G401 (cell line): ENCODE measurements at regions not wholly inside any gene's neighbourhood (a gene's known extent, or its start where the extent isn't known, plus 50 kb on each side); places are given as distances from the start of the nearest gene placed in this dataset.
"Not testable (repeated sequence)": the region's sequence is repeated elsewhere in the genome, so short reads cannot be mapped to it uniquely, and the experiment has no call there.

ENCODE experiments used
- DNase-seq: peaks from one replicate; pipeline ENCODE4 v3.0.0-alpha.2; 2015; ENCODE audit warnings: low spot score
- in situ Hi-C: cut with HindIII; loops from 2 replicates; pipeline ENCODE4 v1.10.0; 2016; ENCODE audit warnings: low sequenced_read_pairs, mixed read lengths

GRCh38 chrX:487836-488235, 101.1 kb upstream of the PPP2R3B start:
- in situ Hi-C loops: loop anchor here (10.0 kb wide), 1 partner anchor 667 kb away; no protein-coding TSS in a partner anchor
- no peak for DNase-seq

GRCh38 chrX:489820-490219, 103.1 kb upstream of the PPP2R3B start:
- in situ Hi-C loops: loop anchor here (10.0 kb wide), 1 partner anchor 665 kb away; no protein-coding TSS in a partner anchor
- no peak for DNase-seq

- DNase-seq: no peak
- in situ Hi-C loops: no loop called here
Observed at GRCh38 chrX:497186-498014, 110.7 kb upstream of the PPP2R3B start.

- in situ Hi-C loops, DNase-seq: not testable (repeated sequence)
Observed at GRCh38 chrX:498901-499300, 112.2 kb upstream of the PPP2R3B start.

- no peak for DNase-seq
- in situ Hi-C loops: no loop called here
Observed at GRCh38 chrX:499870-500364, 113.2 kb upstream of the PPP2R3B start.

GRCh38 chrX:500481-501010, 113.8 kb upstream of the PPP2R3B start:
- no peak for DNase-seq
- in situ Hi-C loops: no loop called here

- DNase-seq: no peak
- in situ Hi-C loops: no loop called here
Observed at GRCh38 chrX:506341-506740, 119.6 kb upstream of the PPP2R3B start.

GRCh38 chrX:508163-508562, 121.5 kb upstream of the PPP2R3B start:
- no peak for DNase-seq
- in situ Hi-C loops: no loop called here

GRCh38 chrX:508821-509220, 121.8 kb upstream of the SHOX start:
- DNase-seq, in situ Hi-C loops: not testable (repeated sequence)

GRCh38 chrX:511089-511488, 119.5 kb upstream of the SHOX start:
- DNase-seq, in situ Hi-C loops: not testable (repeated sequence)

- in situ Hi-C loops: no loop called here
Observed at GRCh38 chrX:518319-518718, 112.3 kb upstream of the SHOX start.

GRCh38 chrX:519741-520140, 110.8 kb upstream of the SHOX start:
- in situ Hi-C loops: no loop called here

More at GRCh38 chrX:518319-518718, 112.3 kb upstream of the SHOX start:
- DNase-seq: no peak

GRCh38 chrX:522456-522855, 108.1 kb upstream of the SHOX start:
- DNase-seq: no peak
- in situ Hi-C loops: no loop called here

More at GRCh38 chrX:519741-520140, 110.8 kb upstream of the SHOX start:
- DNase-seq: no peak

- in situ Hi-C loops: no loop called here
- DNase-seq: no peak
Observed at GRCh38 chrX:525134-525533, 105.5 kb upstream of the SHOX start.

GRCh38 chrX:526295-527224, 104.0 kb upstream of the SHOX start:
- no peak for DNase-seq
- in situ Hi-C loops: no loop called here

- no peak for DNase-seq
- in situ Hi-C loops: no loop called here
Observed at GRCh38 chrX:530726-531610, 99.6 kb upstream of the SHOX start.

GRCh38 chrX:531611-531936, 99.0 kb upstream of the SHOX start:
- in situ Hi-C loops: no loop called here

GRCh38 chrX:534804-535203, 95.8 kb upstream of the SHOX start:
- in situ Hi-C loops: no loop called here

More at GRCh38 chrX:531611-531936, 99.0 kb upstream of the SHOX start:
- no peak for DNase-seq

GRCh38 chrX:536616-537015, 94.0 kb upstream of the SHOX start:
- no peak for DNase-seq

More at GRCh38 chrX:534804-535203, 95.8 kb upstream of the SHOX start:
- no peak for DNase-seq

More at GRCh38 chrX:536616-537015, 94.0 kb upstream of the SHOX start:
- in situ Hi-C loops: no loop called here
